NCI-H748 (cell line): ENCODE measurements at regions not wholly inside any gene's neighbourhood (a gene's known extent, or its start where the extent isn't known, plus 50 kb on each side); places are given as distances from the start of the nearest gene placed in this dataset.

ENCODE experiments used
- DNase-seq: peaks from one replicate; lab custom pipeline; 2025; ENCODE audit not compliant: unreplicated experiment; lab: John Stamatoyannopoulos, UW

DNA sequence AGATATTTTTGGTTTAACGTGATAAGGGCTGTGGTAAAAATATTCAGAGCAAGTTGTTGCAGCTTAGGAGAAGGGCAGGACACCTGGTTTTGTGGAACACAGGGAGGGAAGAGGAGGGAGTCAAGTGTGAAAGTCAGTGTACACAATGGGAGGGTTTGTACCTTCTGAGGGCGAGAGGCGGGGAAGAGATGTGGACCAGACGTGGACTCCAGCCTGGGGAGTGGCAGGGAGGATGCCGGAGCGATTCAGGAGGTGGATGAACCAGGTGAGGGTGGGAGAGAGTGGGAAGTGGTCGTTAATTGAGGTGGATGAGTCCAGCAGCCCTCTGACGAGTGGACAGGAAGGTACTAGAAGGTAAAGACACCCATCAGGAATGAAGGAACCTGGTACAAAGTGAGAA is 52.2 kb upstream of the IRF2BP2 start:
- no peak for DNase-seq

DNA sequence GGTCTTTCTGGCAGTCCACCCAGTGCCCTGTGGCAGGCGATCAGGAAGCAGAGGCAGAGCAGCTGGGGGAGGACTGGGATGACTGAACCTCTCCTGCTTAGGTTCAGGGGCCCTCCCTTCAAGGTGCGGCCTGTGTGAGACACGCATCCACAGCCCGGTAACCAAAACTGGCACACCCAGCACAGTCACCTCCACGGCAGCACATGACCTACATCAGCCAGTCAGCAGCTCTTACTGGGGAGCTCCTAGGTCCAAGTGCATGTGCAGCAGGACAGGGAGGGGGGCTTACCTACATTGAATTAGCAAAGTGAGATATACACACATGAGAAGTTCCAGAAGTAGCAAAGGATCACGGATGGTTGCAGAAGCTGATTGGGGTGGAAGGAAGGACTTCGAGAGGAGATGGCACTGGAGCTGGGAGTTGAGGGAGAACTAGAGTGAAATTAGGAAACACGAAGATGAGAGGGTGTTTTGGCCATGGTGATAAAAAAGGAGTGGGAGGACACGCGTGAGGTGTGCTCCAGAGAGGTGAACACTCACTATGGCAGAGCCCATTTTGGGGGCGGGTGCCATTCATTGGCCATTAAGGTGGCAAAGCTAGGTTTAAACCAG is 51.4 kb upstream of the IRF2BP2 start:
- DNase-seq = no peak

DNA sequence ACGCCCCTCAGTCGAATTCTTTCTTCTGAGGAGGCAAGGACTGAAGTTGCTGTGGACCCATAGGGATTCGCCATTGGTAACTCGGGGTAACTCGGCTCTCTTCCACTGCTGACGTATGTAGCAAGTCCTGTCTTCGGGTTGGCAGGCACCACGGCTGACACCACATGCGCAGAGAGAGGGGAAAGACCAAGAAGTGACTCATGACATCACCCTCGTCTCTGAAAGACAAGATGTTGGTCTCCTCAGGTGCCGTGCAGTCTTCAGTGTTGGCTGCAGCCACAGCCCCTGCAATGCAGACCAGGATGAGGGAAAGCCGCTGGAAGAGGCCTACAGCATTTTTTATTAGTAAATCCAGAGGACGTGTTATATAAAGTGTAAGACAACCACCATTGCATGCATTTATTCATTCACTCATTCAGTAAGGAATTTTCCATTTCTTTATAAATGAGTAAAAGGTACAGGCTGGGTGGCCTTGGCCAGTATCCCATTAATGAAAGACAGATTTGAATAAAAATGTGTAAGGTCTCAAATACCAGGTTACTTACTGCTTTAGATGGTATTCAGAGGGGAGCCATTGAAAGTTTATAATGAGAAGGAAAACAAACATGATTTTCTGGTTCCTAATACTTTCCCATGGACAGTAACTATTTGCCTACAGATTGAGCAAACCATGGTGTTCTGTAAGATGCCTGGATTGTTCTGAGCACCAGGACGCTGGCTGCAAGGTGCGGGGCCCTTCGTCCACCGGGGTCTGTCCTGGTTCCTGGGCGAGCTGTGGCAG is 50.7 kb upstream of the IRF2BP2 start:
- DNase-seq = no peak
